ENCODE measurements at regions not wholly inside any gene's neighbourhood (a gene's known extent, or its start where the extent isn't known, plus 50 kb on each side); places are given as distances from the start of the nearest gene placed in this dataset.

- no peak for TF ChIP-seq SIN3A (IDR thresholded peaks at IDR 0.05; ENCODE audit: borderline replicate concordance, insufficient read depth, low read depth, low read length)
- TF ChIP-seq TCF7L2 (IDR thresholded peaks at IDR 0.05; ENCODE audit: low read depth, low read length): no peak
- no peak for TF ChIP-seq CTCF (IDR thresholded peaks at IDR 0.05)
- TF ChIP-seq POLR2AphosphoS5 (IDR thresholded peaks at IDR 0.05; ENCODE audit: low read depth, low read length): no peak
- in situ Hi-C loops (cut with HindIII; ENCODE audit: low pct_unique_long_range_greater_than_20kb, low sequenced_read_pairs): no loop called here
- Histone ChIP-seq H3K27ac (ENCODE audit: low read length) (no peak overlapping the region), H3K4me1 (ENCODE audit: control insufficient read depth, insufficient read depth, low read length) (no peaks in the 10 kb centered on the region), H3K36me3 (ENCODE audit: control insufficient read depth, insufficient read depth, low read length) (no peaks in the 10 kb centered on the region), H3K27me3 (ENCODE audit: control insufficient read depth, insufficient read depth, low read length) (no peaks in the 10 kb centered on the region), H3K4me3 (ENCODE audit: low read depth in 2 of 2, low read length in 2 of 2) (no peak overlapping the region), H3K9me3 (ENCODE audit: control insufficient read depth, insufficient read depth, low read depth, low read length) (0 out of 2 replicates have a peak, but pooled peaks cover 4% of the 10 kb centered on the region)
- ATAC-seq (no peak), DNase-seq (ENCODE audit: low read depth, low spot score) (no peak)
- CTCF ChIA-PET: no interaction called here
- no TSS peak for BruUV-seq (replicated peaks)
- intact Hi-C loops (cut with micrococcal nuclease; ENCODE audit: unreplicated experiment): no loop called here
- POLR2A ChIA-PET: no interaction called here
Observed at GRCh38 chr10:80805343-80806020, 267.8 kb downstream of the SH2D4B start.

GRCh38 chr10:80814147-80814652 lies 276.5 kb downstream of the SH2D4B start:
- intact Hi-C loops (cut with micrococcal nuclease; ENCODE audit: unreplicated experiment): no loop called here
- H3K4me3 ChIP-seq (ENCODE audit: low read depth in 2 of 2, low read length in 2 of 2): no peak overlapping the region
- no peaks in the 10 kb centered on the region for H3K4me1 ChIP-seq (ENCODE audit: control insufficient read depth, insufficient read depth, low read length)
- H3K27ac ChIP-seq (ENCODE audit: low read length): no peak overlapping the region
- no peak for DNase-seq (ENCODE audit: low read depth, low spot score)
- ChIA-PET POLR2A (no interaction called here), CTCF (no interaction called here)
- H3K9me3 ChIP-seq (ENCODE audit: control insufficient read depth, insufficient read depth, low read depth, low read length): no peaks in the 10 kb centered on the region
- TF ChIP-seq TCF7L2 (IDR thresholded peaks at IDR 0.05; ENCODE audit: low read depth, low read length) (no peak), SIN3A (IDR thresholded peaks at IDR 0.05; ENCODE audit: borderline replicate concordance, insufficient read depth, low read depth, low read length) (no peak), REST (IDR thresholded peaks at IDR 0.05; ENCODE audit: insufficient read depth in 1 of 2, low read depth in 2 of 2, low read length in 1 of 2) (no peak), POLR2AphosphoS5 (IDR thresholded peaks at IDR 0.05; ENCODE audit: low read depth, low read length) (no peak), CTCF (IDR thresholded peaks at IDR 0.05) (no peak)
- BruUV-seq (replicated peaks): no TSS peak
- H3K27me3 ChIP-seq (ENCODE audit: control insufficient read depth, insufficient read depth, low read length): no peaks in the 10 kb centered on the region
- in situ Hi-C loops (cut with HindIII; ENCODE audit: low pct_unique_long_range_greater_than_20kb, low sequenced_read_pairs): no loop called here
- no peaks in the 10 kb centered on the region for H3K36me3 ChIP-seq (ENCODE audit: control insufficient read depth, insufficient read depth, low read length)
- ATAC-seq: no peak

Data from Panc1 (cell line).